Endothelial cell (in vitro differentiated cells): ENCODE measurements at regions not wholly inside any gene's neighbourhood (a gene's known extent, or its start where the extent isn't known, plus 50 kb on each side); places are given as distances from the start of the nearest gene placed in this dataset.

Experiments
- DNase-seq: peaks from one replicate; pipeline ENCODE4 v3.0.0; 2021; ENCODE audit warnings: low spot score
- H3K27ac Mint-ChIP-seq: one replicate; pipeline ENCODE4 v1.8.0; 2021; ENCODE audit warnings: mixed read lengths, inconsistent platforms; ENCODE audit not compliant: unreplicated experiment
- H3K27me3 Mint-ChIP-seq: one replicate; pipeline ENCODE4 v1.8.0; 2021; ENCODE audit warnings: mild to moderate bottlenecking, moderate library complexity, mixed read lengths, inconsistent platforms; ENCODE audit not compliant: unreplicated experiment
- H3K36me3 Mint-ChIP-seq: one replicate; pipeline ENCODE4 v1.8.0; 2021; ENCODE audit warnings: mild to moderate bottlenecking, low read depth, mixed read lengths, inconsistent platforms; ENCODE audit not compliant: unreplicated experiment
- H3K4me1 Mint-ChIP-seq: one replicate; pipeline ENCODE4 v1.8.0; 2021; ENCODE audit warnings: mild to moderate bottlenecking, mixed read lengths, inconsistent platforms; ENCODE audit not compliant: unreplicated experiment
- H3K4me3 Mint-ChIP-seq: one replicate; pipeline ENCODE4 v1.8.0; 2021; ENCODE audit warnings: mild to moderate bottlenecking, mixed read lengths, inconsistent platforms; ENCODE audit not compliant: unreplicated experiment
- H3K9me3 Mint-ChIP-seq: one replicate; pipeline ENCODE4 v1.8.0; 2021; ENCODE audit warnings: mixed read lengths, inconsistent platforms; ENCODE audit not compliant: unreplicated experiment
- CTCF ChIP-seq: fragments of 200-600 bp; sonication (generic); IDR thresholded peaks from one replicate; pipeline ENCODE4 v1.5.0; 2021; ENCODE audit warnings: antibody characterized with exemption; ENCODE audit not compliant: unreplicated experiment

GRCh38 chr2:107187870-107188269 is 301.9 kb upstream of the ST6GAL2 start:
- peaks cover 3% of the 10 kb centered on the region for H3K27me3 Mint-ChIP-seq
- no peak for DNase-seq
- H3K9me3 Mint-ChIP-seq = no peaks in the 10 kb centered on the region
- H3K36me3 Mint-ChIP-seq = peaks cover 3% of the 10 kb centered on the region
- no peak overlapping the region for H3K4me3 Mint-ChIP-seq
- H3K4me1 Mint-ChIP-seq = no peaks in the 10 kb centered on the region
- no peak overlapping the region for H3K27ac Mint-ChIP-seq
- TF ChIP-seq CTCF = no peak

- H3K27ac Mint-ChIP-seq = no peak overlapping the region
- H3K4me1 Mint-ChIP-seq = no peaks in the 10 kb centered on the region
- no peak for TF ChIP-seq CTCF
- no peak for DNase-seq
- no peaks in the 10 kb centered on the region for H3K9me3 Mint-ChIP-seq
- H3K27me3 Mint-ChIP-seq = no peaks in the 10 kb centered on the region
- H3K36me3 Mint-ChIP-seq = no peaks in the 10 kb centered on the region
- H3K4me3 Mint-ChIP-seq = no peak overlapping the region
Observed at GRCh38 chr2:107195631-107196030, 309.7 kb upstream of the ST6GAL2 start.

GRCh38 chr2:107197594-107198294 is 311.8 kb upstream of the ST6GAL2 start:
- no peaks in the 10 kb centered on the region for H3K4me1 Mint-ChIP-seq
- no peaks in the 10 kb centered on the region for H3K9me3 Mint-ChIP-seq
- H3K27me3 Mint-ChIP-seq = no peaks in the 10 kb centered on the region
- H3K36me3 Mint-ChIP-seq = no peaks in the 10 kb centered on the region
- H3K4me3 Mint-ChIP-seq = no peak overlapping the region
- H3K27ac Mint-ChIP-seq = no peak overlapping the region
- DNase-seq = no peak
- TF ChIP-seq CTCF = no peak

- Mint-ChIP-seq H3K27me3 (no peaks in the 10 kb centered on the region), H3K4me3 (no peak overlapping the region), H3K4me1 (no peaks in the 10 kb centered on the region), H3K36me3 (no peaks in the 10 kb centered on the region), H3K9me3 (no peaks in the 10 kb centered on the region), H3K27ac (no peak overlapping the region)
- DNase-seq = no peak
- no peak for TF ChIP-seq CTCF
Observed at GRCh38 chr2:107202962-107203591, 317.1 kb upstream of the ST6GAL2 start.
